T-cell (primary cell): ENCODE measurements at regions not wholly inside any gene's neighbourhood (a gene's known extent, or its start where the extent isn't known, plus 50 kb on each side); places are given as distances from the start of the nearest gene placed in this dataset.
"Not testable (repeated sequence)": the region's sequence is repeated elsewhere in the genome, so short reads cannot be mapped to it uniquely, and the experiment has no call there.

Source experiments
- ATAC-seq, 4 experiments: fragments of 200-7000 bp in 3 of 4; fragments of 150-1000 bp in 1 of 4; cut with Tn5 transposase; replicated peaks in 1 of 4; 1 replicate in 3 of 4; 2 replicates in 1 of 4; pipeline ENCODE4 v1.10.0; 2021; ENCODE audit warnings: moderate library complexity in 3 of 4, mild to moderate bottlenecking in 2 of 4, moderate number of reproducible peaks in 1 of 4
- CTCF ChIA-PET, 2 donors: fragments of 300-600 bp; sonication (Branson Sonifier 250); formaldehyde crosslinking; loops; one replicate each; lab custom pipeline; 2022; ENCODE audit warnings: antibody characterized with exemption in 2 of 2; lab: Charles Lee
- POLR2A ChIA-PET, 2 donors: fragments of 300-600 bp; sonication (Branson Sonifier 250); formaldehyde crosslinking; loops; one replicate each; lab custom pipeline; 2022; ENCODE audit warnings: antibody characterized with exemption in 2 of 2; lab: Charles Lee
- DNase-seq, 35 experiments: peaks; one replicate each; pipeline versions ENCODE4 v3.0.0 to v3.0.0-alpha.2; 2013 to 2023
- H3K27ac ChIP-seq: one replicate; pipeline ENCODE4 v1.5.1; 2013; ENCODE audit warnings: low read length
- H3K27me3 ChIP-seq, 2 experiments: replicated peaks in 1 of 2; 1 replicate in 1 of 2; 2 replicates in 1 of 2; pipeline versions ENCODE4 v1.6.1 to v1.7.0; 2013; ENCODE audit warnings: low read length in 1 of 2, mixed read lengths in 1 of 2; ENCODE audit not compliant: control insufficient read depth in 2 of 2, insufficient read depth in 2 of 2; ENCODE audit errors: extremely low read depth in 1 of 2
- H3K36me3 ChIP-seq, 2 donors: 1 replicate in 1 of 2; 2 replicates in 1 of 2; pipeline versions ENCODE4 v1.6.1 to v1.7.0; 2013; ENCODE audit warnings: low read length in 1 of 2; ENCODE audit not compliant: control insufficient read depth in 2 of 2, insufficient read depth in 1 of 2; ENCODE audit errors: extremely low read depth in 1 of 2
- H3K4me1 ChIP-seq, 2 experiments: 1 replicate in 1 of 2; 2 replicates in 1 of 2; pipeline versions ENCODE4 v1.6.1 to v1.7.0; 2013; ENCODE audit warnings: low read length in 2 of 2, mixed read lengths in 1 of 2; ENCODE audit not compliant: insufficient read depth in 2 of 2, control insufficient read depth in 1 of 2; ENCODE audit errors: extremely low read depth in 1 of 2
- H3K4me3 ChIP-seq, 2 donors: 1 replicate in 1 of 2; 2 replicates in 1 of 2; pipeline versions ENCODE4 v1.5.1 to v1.7.0; 2013; ENCODE audit warnings: mild to moderate bottlenecking in 2 of 2, low read length in 1 of 2, moderate library complexity in 1 of 2; ENCODE audit not compliant: control insufficient read depth in 1 of 2; ENCODE audit errors: extremely low read depth in 1 of 2
- H3K9me3 ChIP-seq: 2 replicates; pipeline ENCODE4 v1.7.0; 2013
- H3K27ac Mint-ChIP-seq, 2 donors: one replicate each; pipeline ENCODE4 v1.8.0; 2020 to 2021; ENCODE audit warnings: mild to moderate bottlenecking in 2 of 2, mixed read lengths in 2 of 2
- H3K27me3 Mint-ChIP-seq, 2 donors: one replicate each; pipeline ENCODE4 v1.8.0; 2021 to 2022; ENCODE audit warnings: mixed read lengths in 2 of 2
- H3K36me3 Mint-ChIP-seq: one replicate; pipeline ENCODE4 v1.8.0; 2021; ENCODE audit warnings: mixed read lengths
- H3K4me1 Mint-ChIP-seq, 3 donors: one replicate each; pipeline ENCODE4 v1.8.0; 2020 to 2022; ENCODE audit warnings: mixed read lengths in 3 of 3, mild to moderate bottlenecking in 1 of 3
- H3K4me3 Mint-ChIP-seq, 3 donors: one replicate each; pipeline ENCODE4 v1.8.0; 2020 to 2022; ENCODE audit warnings: mild to moderate bottlenecking in 3 of 3, mixed read lengths in 3 of 3, moderate library complexity in 3 of 3
- H3K9me3 Mint-ChIP-seq, 3 donors: one replicate each; pipeline ENCODE4 v1.8.0; 2020 to 2022; ENCODE audit warnings: mixed read lengths in 3 of 3
- WGBS: methylation state at CpG from one replicate; pipeline ENCODE4 v1.1.5; 2013; ENCODE audit warnings: missing lambda C conversion rate; ENCODE audit not compliant: insufficient coverage; 5-methylcytosine and 5-hydroxymethylcytosine counted together

- Histone ChIP-seq H3K27me3 (peaks cover 0 to 6% of the 10 kb centered on the region in 2 experiments), H3K4me3 (no peak overlapping the region), H3K36me3 (no peaks in the 10 kb centered on the region), H3K27ac (no peak overlapping the region), H3K9me3 (no peaks in the 10 kb centered on the region), H3K4me1 (no peaks in the 10 kb centered on the region)
- peaks cover 0 to 3% of the 10 kb centered on the region in 2 donors for H3K27me3 Mint-ChIP-seq
- ATAC-seq (no peak), DNase-seq (no peak)
- peaks cover 0 to 5% (median 1%) of the 10 kb centered on the region in 3 donors for H3K4me1 Mint-ChIP-seq
- CTCF ChIA-PET, result no interaction called here
- POLR2A ChIA-PET, result no interaction called here
- 70% methylated on average over 2 of the region's 10 CpGs for WGBS
- H3K27ac Mint-ChIP-seq, result no peak overlapping the region
- H3K4me3 Mint-ChIP-seq, result no peak overlapping the region
- no peaks in the 10 kb centered on the region for H3K36me3 Mint-ChIP-seq
- no peaks in the 10 kb centered on the region for H3K9me3 Mint-ChIP-seq
These were observed 56.4 kb upstream of the GPR31 start for GRCh38 chr6:167214206-167214605.

GRCh38 chr6:167215429-167216250, 57.9 kb upstream of the GPR31 start:
- H3K4me1 ChIP-seq, H3K9me3 ChIP-seq, H3K4me3 ChIP-seq, H3K9me3 Mint-ChIP-seq, H3K36me3 ChIP-seq, H3K4me3 Mint-ChIP-seq, H3K27ac Mint-ChIP-seq, POLR2A ChIA-PET, DNase-seq, H3K27ac ChIP-seq, ATAC-seq, H3K27me3 Mint-ChIP-seq, H3K36me3 Mint-ChIP-seq, H3K4me1 Mint-ChIP-seq: not testable (repeated sequence)
- peaks cover 0 to 10% of the 10 kb centered on the region in 2 experiments for H3K27me3 ChIP-seq
- WGBS, result 75% methylated on average over 4 of the region's 15 CpGs
- CTCF ChIA-PET, result interaction anchor here (0.7 to 0.8 kb wide), 2 partner anchors 306 to 684 kb away, joined by 3 to 7 read pairs; no protein-coding TSS in a partner anchor

- POLR2A ChIA-PET, H3K4me3 ChIP-seq, CTCF ChIA-PET, DNase-seq, H3K9me3 ChIP-seq, ATAC-seq, H3K27me3 Mint-ChIP-seq, H3K36me3 Mint-ChIP-seq, H3K4me1 ChIP-seq, H3K36me3 ChIP-seq, H3K4me1 Mint-ChIP-seq, H3K9me3 Mint-ChIP-seq, H3K27ac Mint-ChIP-seq, H3K27ac ChIP-seq, H3K4me3 Mint-ChIP-seq: not testable (repeated sequence)
- 86% methylated on average over 4 of the region's 15 CpGs for WGBS
- H3K27me3 ChIP-seq, result peaks cover 0 to 10% of the 10 kb centered on the region in 2 experiments
These were observed 58.7 kb upstream of the GPR31 start for GRCh38 chr6:167216390-167217050.

GRCh38 chr6:167217073-167217472, 59.3 kb upstream of the GPR31 start:
- H3K36me3 Mint-ChIP-seq, H3K36me3 ChIP-seq, H3K9me3 Mint-ChIP-seq, H3K27ac Mint-ChIP-seq, H3K4me3 Mint-ChIP-seq, H3K4me1 ChIP-seq, DNase-seq, H3K27ac ChIP-seq, H3K9me3 ChIP-seq, POLR2A ChIA-PET, H3K27me3 Mint-ChIP-seq, H3K4me1 Mint-ChIP-seq, H3K4me3 ChIP-seq, ATAC-seq: not testable (repeated sequence)
- 83% methylated on average over 1 of the region's 4 CpGs for WGBS
- CTCF ChIA-PET, result interaction anchor here in 1 of 2 donors (1.2 kb wide), 1 partner anchor 76 kb away, joined by 5 read pairs; no protein-coding TSS in a partner anchor
- peaks cover 0 to 12% of the 10 kb centered on the region in 2 experiments for H3K27me3 ChIP-seq

GRCh38 chr6:167217951-167218759, 60.4 kb upstream of the GPR31 start:
- H3K9me3 Mint-ChIP-seq, H3K27ac Mint-ChIP-seq, H3K4me3 ChIP-seq, H3K27me3 Mint-ChIP-seq, H3K27ac ChIP-seq, POLR2A ChIA-PET, H3K4me1 Mint-ChIP-seq, H3K4me3 Mint-ChIP-seq, H3K9me3 ChIP-seq, H3K4me1 ChIP-seq, H3K36me3 Mint-ChIP-seq, H3K36me3 ChIP-seq: not testable (repeated sequence)
- peaks cover 0 to 12% of the 10 kb centered on the region in 2 experiments for H3K27me3 ChIP-seq
- WGBS, result no CpG with 5 or more reads among the region's 15 CpGs
- CTCF ChIA-PET, result interaction anchor here in 1 of 2 donors (0.7 to 1.2 kb wide), 4 partner anchors 13 to 75 kb away, joined by 3 to 5 read pairs (median 3); no protein-coding TSS in a partner anchor
- DNase-seq (peak in 22 of 35 experiments; percentile 6 to 50 (median 19)), ATAC-seq (peak; percentile 57 to 78 (median 68))

- WGBS, result 60% methylated on average over 2 of the region's 4 CpGs
- not testable (repeated sequence) for H3K9me3 Mint-ChIP-seq
- POLR2A ChIA-PET, result interaction anchor here in 1 of 2 donors (0.7 kb wide), 1 partner anchor 184 kb away, joined by 3 read pairs; no protein-coding TSS in a partner anchor
These were observed 61.3 kb upstream of the GPR31 start for GRCh38 chr6:167219079-167219478.

More at GRCh38 chr6:167219079-167219478, 61.3 kb upstream of the GPR31 start:
- H3K4me3 Mint-ChIP-seq, H3K36me3 Mint-ChIP-seq, H3K9me3 ChIP-seq, H3K27ac ChIP-seq, H3K36me3 ChIP-seq, H3K27ac Mint-ChIP-seq, H3K4me1 Mint-ChIP-seq, ATAC-seq, H3K4me1 ChIP-seq, H3K4me3 ChIP-seq, H3K27me3 Mint-ChIP-seq, DNase-seq: not testable (repeated sequence)
- CTCF ChIA-PET, result interaction anchor here in 1 of 2 donors (1.2 kb wide), 1 partner anchor 71 kb away, joined by 3 read pairs; no protein-coding TSS in a partner anchor
- H3K27me3 ChIP-seq, result peaks cover 0 to 12% of the 10 kb centered on the region in 2 experiments
